ENCODE measurements at regions not wholly inside any gene's neighbourhood (a gene's known extent, or its start where the extent isn't known, plus 50 kb on each side); places are given as distances from the start of the nearest gene placed in this dataset.

DNA sequence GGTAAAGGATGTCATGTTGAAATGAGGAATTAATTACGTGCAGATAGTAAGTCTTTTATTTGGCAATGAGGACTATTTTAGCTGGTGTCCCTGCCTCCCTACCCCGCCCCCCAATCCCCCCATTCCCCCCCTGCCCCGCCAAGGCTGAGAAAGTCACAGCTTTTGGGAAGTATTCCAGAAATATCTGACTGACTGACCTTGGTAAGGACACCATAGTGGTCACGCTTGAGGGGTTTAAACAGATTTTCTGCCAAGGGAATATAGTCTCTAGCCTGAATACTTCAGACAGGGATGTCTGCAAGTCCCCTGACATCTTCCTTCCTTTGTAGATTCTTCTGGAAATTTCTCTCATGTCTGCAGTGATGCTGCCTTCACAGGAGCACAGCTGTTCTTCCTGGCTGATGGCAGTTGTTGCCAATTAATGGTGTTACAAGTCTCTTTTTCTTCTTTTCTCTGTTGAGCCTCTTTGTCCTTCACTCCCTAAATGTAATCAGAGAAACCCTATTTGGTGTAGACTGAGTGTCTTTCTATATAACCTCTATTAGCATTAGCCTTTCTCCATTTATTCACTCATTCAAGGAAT lies 53.7 kb upstream of the MGAT5 start:
- no peak overlapping the region for H3K4me3 ChIP-seq (ENCODE audit: low read depth, low read length)
- Mint-ChIP-seq H3K27ac (ENCODE audit: unreplicated experiment) (no peak overlapping the region), H3K27me3 (ENCODE audit: insufficient read depth, unreplicated experiment) (no peaks in the 10 kb centered on the region), H3K36me3 (ENCODE audit: insufficient read depth, unreplicated experiment) (no peaks in the 10 kb centered on the region), H3K4me1 (ENCODE audit: low read depth, unreplicated experiment) (peaks cover 5% of the 10 kb centered on the region), H3K9me3 (ENCODE audit: unreplicated experiment) (no peaks in the 10 kb centered on the region), H3K4me3 (ENCODE audit: unreplicated experiment) (no peak overlapping the region)
- BruUV-seq (replicated peaks), result no TSS peak
- TF ChIP-seq, protein P1, sequence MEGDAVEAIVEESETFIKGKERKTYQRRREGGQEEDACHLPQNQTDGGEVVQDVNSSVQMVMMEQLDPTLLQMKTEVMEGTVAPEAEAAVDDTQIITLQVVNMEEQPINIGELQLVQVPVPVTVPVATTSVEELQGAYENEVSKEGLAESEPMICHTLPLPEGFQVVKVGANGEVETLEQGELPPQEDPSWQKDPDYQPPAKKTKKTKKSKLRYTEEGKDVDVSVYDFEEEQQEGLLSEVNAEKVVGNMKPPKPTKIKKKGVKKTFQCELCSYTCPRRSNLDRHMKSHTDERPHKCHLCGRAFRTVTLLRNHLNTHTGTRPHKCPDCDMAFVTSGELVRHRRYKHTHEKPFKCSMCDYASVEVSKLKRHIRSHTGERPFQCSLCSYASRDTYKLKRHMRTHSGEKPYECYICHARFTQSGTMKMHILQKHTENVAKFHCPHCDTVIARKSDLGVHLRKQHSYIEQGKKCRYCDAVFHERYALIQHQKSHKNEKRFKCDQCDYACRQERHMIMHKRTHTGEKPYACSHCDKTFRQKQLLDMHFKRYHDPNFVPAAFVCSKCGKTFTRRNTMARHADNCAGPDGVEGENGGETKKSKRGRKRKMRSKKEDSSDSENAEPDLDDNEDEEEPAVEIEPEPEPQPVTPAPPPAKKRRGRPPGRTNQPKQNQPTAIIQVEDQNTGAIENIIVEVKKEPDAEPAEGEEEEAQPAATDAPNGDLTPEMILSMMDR (IDR thresholded peaks at IDR 0.05; ENCODE audit: insufficient read depth in 1 of 2, low read depth in 1 of 2, low read length in 1 of 2, severe bottlenecking in 1 of 2, unreplicated experiment in 1 of 2), result no peak
- no peaks in the 10 kb centered on the region for H3K27me3 ChIP-seq (replicated peaks; ENCODE audit: control insufficient read depth, insufficient read depth, low read length)
- ChIA-PET POLR2A (no interaction called here), CTCF (no interaction called here)
- peaks cover 11% of the 10 kb centered on the region; the same call in 1 of the 2 replicates for H3K4me1 ChIP-seq
- no peaks in the 10 kb centered on the region for H3K9me3 ChIP-seq
- DNase-seq, result no peak
- intact Hi-C loops (cut with micrococcal nuclease; ENCODE audit: unreplicated experiment), result no loop called here
- no peaks in the 10 kb centered on the region for H3K36me3 ChIP-seq (ENCODE audit: control insufficient read depth, insufficient read depth, low read length)

DNA sequence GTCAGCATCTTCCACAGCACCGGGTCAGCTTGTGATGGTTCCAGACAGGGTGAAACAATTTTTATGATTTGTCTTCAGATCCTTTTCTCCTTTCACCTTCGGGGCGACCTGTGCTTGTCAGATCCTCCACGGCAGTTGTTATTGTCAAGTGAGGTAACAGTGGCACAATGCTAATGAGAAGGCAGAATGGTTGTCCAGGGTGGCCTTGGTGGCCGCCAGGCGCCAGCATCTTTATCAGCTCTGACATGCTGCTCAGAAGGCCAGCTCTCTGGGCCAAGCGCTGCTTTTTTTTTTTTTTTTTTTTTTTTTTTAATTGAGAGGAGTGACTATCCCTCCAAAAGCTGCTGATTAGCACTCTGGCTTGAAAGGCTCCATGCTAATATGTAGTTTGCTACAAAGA lies 52.3 kb upstream of the MGAT5 start:
- ChIA-PET CTCF (no interaction called here), POLR2A (no interaction called here)
- TF ChIP-seq, protein P1 (IDR thresholded peaks at IDR 0.05; ENCODE audit: insufficient read depth in 1 of 2, low read depth in 1 of 2, low read length in 1 of 2, severe bottlenecking in 1 of 2, unreplicated experiment in 1 of 2), result no peak
- Histone ChIP-seq H3K4me3 (ENCODE audit: low read depth, low read length) (no peak overlapping the region), H3K4me1 (peaks cover 11% of the 10 kb centered on the region; the same call in 1 of the 2 replicates), H3K9me3 (no peaks in the 10 kb centered on the region), H3K36me3 (ENCODE audit: control insufficient read depth, insufficient read depth, low read length) (no peaks in the 10 kb centered on the region), H3K27me3 (replicated peaks; ENCODE audit: control insufficient read depth, insufficient read depth, low read length) (no peaks in the 10 kb centered on the region)
- Mint-ChIP-seq H3K4me3 (ENCODE audit: unreplicated experiment) (no peak overlapping the region), H3K4me1 (ENCODE audit: low read depth, unreplicated experiment) (peaks cover 5% of the 10 kb centered on the region), H3K36me3 (ENCODE audit: insufficient read depth, unreplicated experiment) (no peaks in the 10 kb centered on the region), H3K27me3 (ENCODE audit: insufficient read depth, unreplicated experiment) (no peaks in the 10 kb centered on the region), H3K27ac (ENCODE audit: unreplicated experiment) (no peak overlapping the region), H3K9me3 (ENCODE audit: unreplicated experiment) (no peaks in the 10 kb centered on the region)
- no TSS peak for BruUV-seq (replicated peaks)
- no peak for DNase-seq
- intact Hi-C loops (cut with micrococcal nuclease; ENCODE audit: unreplicated experiment), result no loop called here

DNA sequence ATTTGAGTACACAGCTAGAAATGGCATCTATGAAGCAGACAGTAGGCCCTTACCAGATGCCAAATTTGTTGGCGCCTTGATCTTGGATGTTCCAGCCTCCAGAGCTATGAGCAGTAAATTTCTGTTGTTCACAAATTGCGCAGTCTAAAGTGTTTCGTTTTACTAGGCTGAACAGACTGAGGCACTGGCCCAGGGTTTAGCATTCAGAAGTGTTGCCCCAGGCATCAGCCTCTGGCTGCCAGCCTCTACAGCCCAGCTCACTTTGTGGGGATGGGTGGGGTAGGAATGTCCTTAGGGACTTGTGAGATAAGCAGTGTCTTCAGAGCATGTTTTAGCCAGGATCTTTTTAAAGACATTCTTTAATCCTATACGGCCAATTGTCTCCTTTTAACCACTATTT lies 51.5 kb upstream of the MGAT5 start:
- H3K4me1 Mint-ChIP-seq (ENCODE audit: low read depth, unreplicated experiment), result peaks cover 5% of the 10 kb centered on the region
- Histone ChIP-seq H3K4me1 (peaks cover 11% of the 10 kb centered on the region; the same call in 1 of the 2 replicates), H3K4me3 (ENCODE audit: low read depth, low read length) (no peak overlapping the region), H3K27me3 (replicated peaks; ENCODE audit: control insufficient read depth, insufficient read depth, low read length) (no peaks in the 10 kb centered on the region), H3K9me3 (no peaks in the 10 kb centered on the region), H3K36me3 (ENCODE audit: control insufficient read depth, insufficient read depth, low read length) (no peaks in the 10 kb centered on the region)
- H3K27me3 Mint-ChIP-seq (ENCODE audit: insufficient read depth, unreplicated experiment), result no peaks in the 10 kb centered on the region
- no peaks in the 10 kb centered on the region for H3K9me3 Mint-ChIP-seq (ENCODE audit: unreplicated experiment)
- intact Hi-C loops (cut with micrococcal nuclease; ENCODE audit: unreplicated experiment), result no loop called here
- POLR2A ChIA-PET, result no interaction called here
- TF ChIP-seq, protein P1 (IDR thresholded peaks at IDR 0.05; ENCODE audit: insufficient read depth in 1 of 2, low read depth in 1 of 2, low read length in 1 of 2, severe bottlenecking in 1 of 2, unreplicated experiment in 1 of 2), result no peak
- DNase-seq, result peak; percentile 13 to 53
- no TSS peak for BruUV-seq (replicated peaks)
- no peak overlapping the region for H3K27ac Mint-ChIP-seq (ENCODE audit: unreplicated experiment)
- H3K36me3 Mint-ChIP-seq (ENCODE audit: insufficient read depth, unreplicated experiment), result no peaks in the 10 kb centered on the region
- H3K4me3 Mint-ChIP-seq (ENCODE audit: unreplicated experiment), result no peak overlapping the region
- CTCF ChIA-PET, result no interaction called here
